ENCODE measurements at regions not wholly inside any gene's neighbourhood (a gene's known extent, or its start where the extent isn't known, plus 50 kb on each side); places are given as distances from the start of the nearest gene placed in this dataset.

- DNase-seq: no peak
Measured at GRCh38 chr10:78374331-78375028, 340.8 kb downstream of the RPS24 start.

- DNase-seq: no peak
Measured at GRCh38 chr10:78375854-78376785, 342.5 kb downstream of the RPS24 start.

- no peak for DNase-seq
Measured at GRCh38 chr10:78377356-78377755, 343.7 kb downstream of the RPS24 start.

- DNase-seq: no peak
Measured at GRCh38 chr10:78378192-78378591, 344.5 kb downstream of the RPS24 start.

GRCh38 chr10:78381107-78381506 lies 347.4 kb downstream of the RPS24 start:
- DNase-seq: no peak

- no peak for DNase-seq
Measured at GRCh38 chr10:78382047-78382446, 348.4 kb downstream of the RPS24 start.

- DNase-seq: no peak
Measured at GRCh38 chr10:78382772-78383171, 349.1 kb downstream of the RPS24 start.

GRCh38 chr10:78383378-78384048 lies 349.9 kb downstream of the RPS24 start:
- DNase-seq: no peak

- DNase-seq: no peak
Measured at GRCh38 chr10:78384049-78384431, 350.4 kb downstream of the RPS24 start.

- no peak for DNase-seq
Measured at GRCh38 chr10:78385599-78385998, 351.9 kb downstream of the RPS24 start.

- no peak for DNase-seq
Measured at GRCh38 chr10:78386509-78386908, 352.8 kb downstream of the RPS24 start.

- no peak for DNase-seq
Measured at GRCh38 chr10:78388331-78389050, 354.8 kb downstream of the RPS24 start.

GRCh38 chr10:78389419-78389818 lies 355.8 kb downstream of the RPS24 start:
- no peak for DNase-seq

- no peak for DNase-seq
Measured at GRCh38 chr10:78390051-78390450, 356.4 kb downstream of the RPS24 start.

- DNase-seq: no peak
Measured at GRCh38 chr10:78390817-78391216, 357.2 kb downstream of the RPS24 start.

- no peak for DNase-seq
Measured at GRCh38 chr10:78391585-78391984, 357.9 kb downstream of the RPS24 start.

GRCh38 chr10:78392197-78392596 lies 358.5 kb downstream of the RPS24 start:
- no peak for DNase-seq

GRCh38 chr10:78393094-78393493 lies 359.4 kb downstream of the RPS24 start:
- no peak for DNase-seq

- DNase-seq: no peak
Measured at GRCh38 chr10:78394047-78394446, 360.4 kb downstream of the RPS24 start.

- DNase-seq: no peak
Measured at GRCh38 chr10:78395162-78395561, 361.5 kb downstream of the RPS24 start.

GRCh38 chr10:78396754-78397153 lies 363.1 kb downstream of the RPS24 start:
- DNase-seq: no peak

- no peak for DNase-seq
Measured at GRCh38 chr10:78397786-78398185, 364.1 kb downstream of the RPS24 start.

GRCh38 chr10:78398382-78398781 lies 364.7 kb downstream of the RPS24 start:
- no peak for DNase-seq

Measured in CD4-positive, alpha-beta T cell treated with Interferon alpha-2 for 1 hour (primary cell).